Suprapubic skin (tissue), 4 donors: ENCODE measurements at regions not wholly inside any gene's neighbourhood (a gene's known extent, or its start where the extent isn't known, plus 50 kb on each side); places are given as distances from the start of the nearest gene placed in this dataset.

Source experiments
- EP300 ChIP-seq: sonication (generic); formaldehyde crosslinking; IDR thresholded peaks from one replicate; pipeline ENCODE4 v1.6.1; 2017; ENCODE audit warnings: antibody characterized with exemption
- POLR2A ChIP-seq, 2 donors: fragments of 450-650 bp; IDR thresholded peaks; one replicate each; pipeline ENCODE4 v1.6.1; 2017; ENCODE audit warnings: antibody characterized with exemption in 2 of 2, mild to moderate bottlenecking in 2 of 2, moderate library complexity in 2 of 2
- POLR2AphosphoS5 ChIP-seq, 3 donors: sonication (generic); formaldehyde crosslinking; IDR thresholded peaks; one replicate each; pipeline ENCODE4 v1.6.1; 2017; ENCODE audit warnings: antibody characterized with exemption in 3 of 3
- TF ChIP-seq, protein P1 (sequence below), 2 donors: fragments of 200-600 bp in 1 of 2; fragments of 450-650 bp in 1 of 2; sonication (generic) in 1 of 2; IDR thresholded peaks; one replicate each; pipeline ENCODE4 v1.5.1; 2016 to 2019; ENCODE audit warnings: antibody characterized with exemption in 2 of 2, mild to moderate bottlenecking in 1 of 2, moderate library complexity in 1 of 2

DNA sequence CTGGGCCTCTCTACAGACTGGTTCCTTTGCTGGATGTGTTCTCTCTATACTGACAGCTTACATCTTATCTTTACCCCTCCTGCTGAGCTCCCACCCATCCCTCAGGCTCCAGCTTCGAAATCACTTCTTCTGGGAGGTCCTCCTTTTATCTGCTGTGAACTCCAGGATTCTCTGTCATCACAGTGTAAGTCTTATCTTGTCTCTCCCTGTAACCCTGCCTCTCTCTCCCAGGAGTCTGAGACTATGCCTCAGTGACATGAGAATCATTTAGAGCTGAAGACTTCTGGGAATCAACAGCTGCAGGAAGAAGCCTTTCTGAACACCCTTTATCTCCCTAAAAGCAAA, 148.1 kb upstream of the HS3ST3A1 start:
- TF ChIP-seq, protein P1, sequence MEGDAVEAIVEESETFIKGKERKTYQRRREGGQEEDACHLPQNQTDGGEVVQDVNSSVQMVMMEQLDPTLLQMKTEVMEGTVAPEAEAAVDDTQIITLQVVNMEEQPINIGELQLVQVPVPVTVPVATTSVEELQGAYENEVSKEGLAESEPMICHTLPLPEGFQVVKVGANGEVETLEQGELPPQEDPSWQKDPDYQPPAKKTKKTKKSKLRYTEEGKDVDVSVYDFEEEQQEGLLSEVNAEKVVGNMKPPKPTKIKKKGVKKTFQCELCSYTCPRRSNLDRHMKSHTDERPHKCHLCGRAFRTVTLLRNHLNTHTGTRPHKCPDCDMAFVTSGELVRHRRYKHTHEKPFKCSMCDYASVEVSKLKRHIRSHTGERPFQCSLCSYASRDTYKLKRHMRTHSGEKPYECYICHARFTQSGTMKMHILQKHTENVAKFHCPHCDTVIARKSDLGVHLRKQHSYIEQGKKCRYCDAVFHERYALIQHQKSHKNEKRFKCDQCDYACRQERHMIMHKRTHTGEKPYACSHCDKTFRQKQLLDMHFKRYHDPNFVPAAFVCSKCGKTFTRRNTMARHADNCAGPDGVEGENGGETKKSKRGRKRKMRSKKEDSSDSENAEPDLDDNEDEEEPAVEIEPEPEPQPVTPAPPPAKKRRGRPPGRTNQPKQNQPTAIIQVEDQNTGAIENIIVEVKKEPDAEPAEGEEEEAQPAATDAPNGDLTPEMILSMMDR (IDR thresholded peaks at IDR 0.05) = no peak
- TF ChIP-seq POLR2AphosphoS5 (IDR thresholded peaks at IDR 0.05) (no peak), POLR2A (IDR thresholded peaks at IDR 0.05) (no peak), EP300 (no peak)
